Activated CD8-positive, alpha-beta T cell treated with anti-CD3 and anti-CD28 coated beads for 36 hours (primary cell): ENCODE measurements at regions not wholly inside any gene's neighbourhood (a gene's known extent, or its start where the extent isn't known, plus 50 kb on each side); places are given as distances from the start of the nearest gene placed in this dataset.

Source experiments
- ATAC-seq: fragments of 200-7000 bp; cut with Tn5 transposase; one replicate; pipeline ENCODE4 v1.10.0; 2021; ENCODE audit warnings: mild to moderate bottlenecking, moderate library complexity
- CTCF ChIA-PET: fragments of 350-600 bp; sonication (Branson Sonifier 250); formaldehyde crosslinking; loops from one replicate; lab custom pipeline; 2021; ENCODE audit warnings: antibody characterized with exemption; lab: Charles Lee
- POLR2A ChIA-PET: fragments of 350-600 bp; sonication (Branson Sonifier 250); formaldehyde crosslinking; loops from one replicate; lab custom pipeline; 2021; ENCODE audit warnings: antibody characterized with exemption; lab: Charles Lee
- DNase-seq: peaks from one replicate; pipeline ENCODE4 v3.0.0-alpha.2; 2020
- H3K27ac Mint-ChIP-seq: one replicate; pipeline ENCODE4 v1.8.0; 2021; ENCODE audit warnings: mild to moderate bottlenecking, mixed read lengths
- H3K27me3 Mint-ChIP-seq: one replicate; pipeline ENCODE4 v1.8.0; 2021; ENCODE audit warnings: mixed read lengths
- H3K36me3 Mint-ChIP-seq: one replicate; pipeline ENCODE4 v1.8.0; 2021; ENCODE audit warnings: low read depth, mixed read lengths
- H3K4me1 Mint-ChIP-seq: one replicate; pipeline ENCODE4 v1.8.0; 2021; ENCODE audit warnings: low read depth, mixed read lengths
- H3K4me3 Mint-ChIP-seq: one replicate; pipeline ENCODE4 v1.8.0; 2021; ENCODE audit warnings: mild to moderate bottlenecking, moderate library complexity, mixed read lengths
- H3K9me3 Mint-ChIP-seq: one replicate; pipeline ENCODE4 v1.8.0; 2021; ENCODE audit warnings: mixed read lengths
- intact Hi-C: fragments of 100-400 bp; cut with micrococcal nuclease; formaldehyde crosslinking; loops from one replicate; pipeline ENCODE4 v1.10.0; 2022
- TF ChIP-seq, protein P1 (sequence below): fragments of 200-600 bp; IDR thresholded peaks from one replicate; pipeline ENCODE4 v1.8.0; 2022; ENCODE audit warnings: antibody characterized with exemption, mild to moderate bottlenecking

DNA sequence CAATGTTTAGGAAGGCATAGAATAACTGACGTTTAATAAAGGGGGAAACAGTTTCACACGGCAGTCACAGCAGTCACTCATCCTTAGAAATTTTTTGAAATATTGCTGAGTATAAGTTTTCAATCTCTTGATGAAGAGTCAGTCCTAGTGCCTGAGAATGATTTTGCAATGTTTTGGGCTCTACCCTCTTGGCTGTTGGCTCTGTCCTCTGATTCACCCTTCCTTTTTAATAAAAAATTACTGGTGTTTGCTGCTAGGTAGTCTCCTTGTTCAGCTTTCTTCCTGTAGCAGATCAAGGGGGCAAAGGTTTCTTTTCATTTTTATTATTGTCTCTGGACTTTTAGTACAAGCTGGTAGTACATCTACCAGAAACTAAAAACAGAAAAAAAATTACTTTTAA, 194.3 kb upstream of the ANO3 start:
- no peak overlapping the region for H3K4me3 Mint-ChIP-seq
- ATAC-seq: no peak
- no peaks in the 10 kb centered on the region for H3K9me3 Mint-ChIP-seq
- H3K4me1 Mint-ChIP-seq: no peaks in the 10 kb centered on the region
- H3K27me3 Mint-ChIP-seq: no peaks in the 10 kb centered on the region
- intact Hi-C loops: no loop called here
- H3K27ac Mint-ChIP-seq: no peak overlapping the region
- POLR2A ChIA-PET: no interaction called here
- CTCF ChIA-PET: no interaction called here
- no peaks in the 10 kb centered on the region for H3K36me3 Mint-ChIP-seq
- TF ChIP-seq, protein P1, sequence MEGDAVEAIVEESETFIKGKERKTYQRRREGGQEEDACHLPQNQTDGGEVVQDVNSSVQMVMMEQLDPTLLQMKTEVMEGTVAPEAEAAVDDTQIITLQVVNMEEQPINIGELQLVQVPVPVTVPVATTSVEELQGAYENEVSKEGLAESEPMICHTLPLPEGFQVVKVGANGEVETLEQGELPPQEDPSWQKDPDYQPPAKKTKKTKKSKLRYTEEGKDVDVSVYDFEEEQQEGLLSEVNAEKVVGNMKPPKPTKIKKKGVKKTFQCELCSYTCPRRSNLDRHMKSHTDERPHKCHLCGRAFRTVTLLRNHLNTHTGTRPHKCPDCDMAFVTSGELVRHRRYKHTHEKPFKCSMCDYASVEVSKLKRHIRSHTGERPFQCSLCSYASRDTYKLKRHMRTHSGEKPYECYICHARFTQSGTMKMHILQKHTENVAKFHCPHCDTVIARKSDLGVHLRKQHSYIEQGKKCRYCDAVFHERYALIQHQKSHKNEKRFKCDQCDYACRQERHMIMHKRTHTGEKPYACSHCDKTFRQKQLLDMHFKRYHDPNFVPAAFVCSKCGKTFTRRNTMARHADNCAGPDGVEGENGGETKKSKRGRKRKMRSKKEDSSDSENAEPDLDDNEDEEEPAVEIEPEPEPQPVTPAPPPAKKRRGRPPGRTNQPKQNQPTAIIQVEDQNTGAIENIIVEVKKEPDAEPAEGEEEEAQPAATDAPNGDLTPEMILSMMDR: no peak
- DNase-seq: no peak

DNA sequence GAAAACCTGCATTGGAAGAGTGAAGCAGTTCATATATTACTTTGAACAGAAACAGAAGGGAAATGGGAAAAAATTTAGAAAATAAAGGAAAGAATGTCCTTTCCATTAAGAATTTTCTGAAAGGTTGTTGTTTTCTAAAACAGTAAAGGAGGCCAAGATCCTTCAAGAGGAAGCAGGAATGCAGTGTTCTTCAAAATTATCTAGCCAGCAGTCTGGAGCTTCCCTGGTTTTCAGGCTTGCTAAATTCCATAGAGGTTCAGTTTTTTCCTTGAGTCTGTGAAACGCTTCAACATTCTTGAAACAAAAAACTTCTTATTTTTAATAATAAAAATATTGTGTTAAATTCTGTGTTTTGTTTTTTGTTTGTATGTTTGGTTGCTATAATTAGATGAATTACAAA, 189.0 kb upstream of the ANO3 start:
- H3K36me3 Mint-ChIP-seq: no peaks in the 10 kb centered on the region
- DNase-seq: no peak
- no peaks in the 10 kb centered on the region for H3K9me3 Mint-ChIP-seq
- intact Hi-C loops: no loop called here
- H3K27ac Mint-ChIP-seq: no peak overlapping the region
- TF ChIP-seq, protein P1: no peak
- ChIA-PET CTCF (no interaction called here), POLR2A (no interaction called here)
- H3K27me3 Mint-ChIP-seq: no peaks in the 10 kb centered on the region
- no peak overlapping the region for H3K4me3 Mint-ChIP-seq
- no peaks in the 10 kb centered on the region for H3K4me1 Mint-ChIP-seq
- no peak for ATAC-seq

DNA sequence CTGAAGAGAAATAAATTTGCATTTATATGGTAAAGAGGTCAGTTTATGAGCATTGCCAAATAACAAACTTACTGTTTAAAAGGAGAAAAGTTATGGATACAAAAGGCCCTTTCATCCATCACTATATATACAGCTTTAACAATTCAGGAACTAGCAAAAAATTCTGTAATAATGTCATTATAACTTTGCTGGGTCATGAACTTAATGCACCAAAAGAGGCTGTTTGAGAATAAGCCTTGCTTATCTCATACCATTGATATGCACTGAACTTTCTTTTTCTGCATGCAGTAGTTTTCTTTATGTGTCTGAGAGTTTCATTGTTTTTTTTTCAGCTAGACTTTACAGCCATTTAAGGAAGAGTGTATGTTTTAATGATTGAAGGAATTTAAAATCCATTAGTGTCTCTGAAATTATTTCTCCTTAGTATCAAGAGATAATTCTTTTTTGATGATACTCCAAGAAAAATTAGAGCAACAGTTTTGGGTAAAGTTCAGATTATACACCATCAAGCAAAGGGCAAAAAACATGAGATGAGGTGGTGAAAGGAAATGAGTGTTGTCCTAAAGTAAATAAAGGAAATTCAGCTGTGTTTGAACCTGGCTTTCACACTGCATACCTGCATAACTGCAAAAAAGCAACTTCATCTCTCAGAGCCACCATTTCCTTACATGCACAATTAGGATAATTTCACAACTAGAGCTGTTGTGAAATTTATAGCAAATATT, 188.2 kb upstream of the ANO3 start:
- no peak for DNase-seq
- POLR2A ChIA-PET: no interaction called here
- Mint-ChIP-seq H3K4me1 (no peaks in the 10 kb centered on the region), H3K9me3 (no peaks in the 10 kb centered on the region), H3K36me3 (no peaks in the 10 kb centered on the region), H3K27me3 (no peaks in the 10 kb centered on the region), H3K27ac (no peak overlapping the region), H3K4me3 (no peak overlapping the region)
- CTCF ChIA-PET: no interaction called here
- intact Hi-C loops: no loop called here
- no peak for ATAC-seq
- TF ChIP-seq, protein P1: no peak

DNA sequence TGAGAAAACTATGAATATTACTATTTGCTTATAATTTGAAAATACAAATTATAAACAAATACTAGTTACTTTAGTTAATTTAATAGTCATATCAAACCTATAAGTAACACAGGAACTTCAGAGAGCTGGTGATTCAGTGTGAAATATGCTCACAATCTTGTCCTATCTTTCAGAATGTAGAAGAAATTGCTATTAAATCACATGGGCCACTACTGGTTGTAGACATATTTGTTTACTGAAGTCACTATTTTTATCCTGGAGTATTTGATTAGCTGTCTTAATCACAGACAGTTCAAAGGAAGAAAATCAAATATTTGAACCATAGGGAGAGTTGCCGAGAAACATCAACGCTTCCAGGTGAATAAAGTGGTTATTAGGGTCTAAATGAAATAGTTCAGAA, 187.6 kb upstream of the ANO3 start:
- CTCF ChIA-PET: no interaction called here

DNA sequence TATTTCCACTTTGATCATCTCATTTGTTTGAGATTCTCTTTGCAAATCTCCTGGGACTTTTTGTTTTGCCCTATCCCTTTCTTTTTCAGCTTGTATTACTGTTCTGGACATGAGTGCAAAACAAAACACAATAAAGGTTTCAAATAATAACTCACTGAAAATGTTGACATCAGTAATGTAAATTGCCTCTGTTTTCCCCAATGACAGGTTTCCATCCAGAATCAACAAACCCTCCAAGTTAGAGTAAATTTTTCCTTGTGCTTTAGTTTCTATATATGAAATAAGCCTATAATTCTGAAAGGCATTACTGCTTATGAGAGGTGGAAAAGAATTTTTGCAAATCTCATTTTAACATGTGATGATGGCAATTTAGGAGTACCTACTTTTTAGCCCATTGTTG, 187.0 kb upstream of the ANO3 start:
- DNase-seq (no peak), ATAC-seq (no peak)
- TF ChIP-seq, protein P1: no peak
- Mint-ChIP-seq H3K9me3 (no peaks in the 10 kb centered on the region), H3K27ac (no peak overlapping the region), H3K27me3 (no peaks in the 10 kb centered on the region), H3K4me1 (no peaks in the 10 kb centered on the region), H3K4me3 (no peak overlapping the region), H3K36me3 (no peaks in the 10 kb centered on the region)
- ChIA-PET POLR2A (no interaction called here), CTCF (no interaction called here)
- intact Hi-C loops: no loop called here

More for the DNA sequence above, 187.6 kb upstream of the ANO3 start:
- Mint-ChIP-seq H3K27ac (no peak overlapping the region), H3K27me3 (no peaks in the 10 kb centered on the region), H3K36me3 (no peaks in the 10 kb centered on the region), H3K4me1 (no peaks in the 10 kb centered on the region), H3K9me3 (no peaks in the 10 kb centered on the region), H3K4me3 (no peak overlapping the region)
- DNase-seq (no peak), ATAC-seq (no peak)
- intact Hi-C loops: no loop called here
- POLR2A ChIA-PET: no interaction called here
- TF ChIP-seq, protein P1: no peak
